HepG2 (cell line): ENCODE measurements at regions not wholly inside any gene's neighbourhood (a gene's known extent, or its start where the extent isn't known, plus 50 kb on each side); places are given as distances from the start of the nearest gene placed in this dataset.

Source experiments
- ATAC-seq: fragments of 200-7000 bp; cut with Tn5 transposase; 3 replicates; pipeline ENCODE4 v1.9.1; 2020; ENCODE audit warnings: mild to moderate bottlenecking, moderate library complexity
- BruUV-seq: library from RNA; stranded (reverse); fragments of 400-500 nt; replicated peaks from 2 replicates; lab custom pipeline; 2021; lab: Mats Ljungman, UMichigan
- CTCF ChIA-PET: fragments of 300-600 bp; formaldehyde crosslinking; extraction: SDS; loops from one replicate; lab custom pipeline; 2021; ENCODE audit warnings: low total read pairs, inconsistent platforms, low intra/inter-chr PET ratio; lab: Yijun Ruan, JAX
- POLR2A ChIA-PET: fragments of 350-600 bp; sonication (Branson Sonifier 250); formaldehyde crosslinking; loops from one replicate; lab custom pipeline; 2020; ENCODE audit warnings: antibody characterized with exemption, inconsistent platforms; lab: Yijun Ruan, JAX
- DNase-seq: peaks from one replicate; pipeline ENCODE4 v3.0.0-alpha.2; 2015; ENCODE audit warnings: low spot score
- FAIRE-seq: peaks from 3 replicates; lab custom pipeline; 2011; peaks lifted over from hg19 to GRCh38; lab: Jason Lieb, UNC
- H2AFZ ChIP-seq: one replicate; pipeline ENCODE4 v1.6.1; 2011; ENCODE audit warnings: low read length, inconsistent platforms
- H3K27ac ChIP-seq: fragments of 300-600 bp; 3 replicates; pipeline ENCODE4 v1.8.0; 2011; ENCODE audit warnings: mixed run types, mild to moderate bottlenecking, mixed read lengths, low read length, inconsistent platforms; ENCODE audit not compliant: insufficient read depth; ENCODE audit errors: extremely low read length
- H3K27me3 ChIP-seq, 2 experiments: fragments of 200-600 bp in 1 of 2; 2 replicates in 1 of 2; 3 replicates in 1 of 2; pipeline versions ENCODE4 v1.6.0 to v1.8.0; 2011; ENCODE audit warnings: low read length in 2 of 2, mild to moderate bottlenecking in 2 of 2, moderate library complexity in 2 of 2, inconsistent platforms in 1 of 2; ENCODE audit not compliant: insufficient read depth in 2 of 2, control insufficient read depth in 1 of 2
- H3K36me3 ChIP-seq, 2 experiments: fragments of 200-600 bp in 1 of 2; replicated peaks in 1 of 2; 2 replicates in 1 of 2; 3 replicates in 1 of 2; pipeline versions ENCODE4 v1.5.1 to v1.8.0; 2011; ENCODE audit warnings: low read length in 2 of 2, inconsistent platforms in 1 of 2; ENCODE audit not compliant: insufficient read depth in 2 of 2, control insufficient read depth in 1 of 2
- H3K4me1 ChIP-seq: 2 replicates; pipeline ENCODE4 v1.5.1; 2012; ENCODE audit warnings: low read length, inconsistent platforms; ENCODE audit not compliant: insufficient read depth
- H3K4me2 ChIP-seq: 2 replicates; pipeline ENCODE4 v1.6.0; 2011; ENCODE audit warnings: low read depth, low read length, inconsistent platforms
- H3K4me3 ChIP-seq, 3 experiments: fragments of 200-600 bp in 1 of 3; sonication (generic), shearing (Covaris generic) in 1 of 3; replicated peaks in 1 of 3; 2 replicates each; pipeline ENCODE4 v1.5.1; 2011 to 2016; ENCODE audit warnings: low read length in 3 of 3, inconsistent platforms in 2 of 3, low read depth in 2 of 3, mild to moderate bottlenecking in 2 of 3, control low read depth in 1 of 3, mixed read lengths in 1 of 3; ENCODE audit not compliant: insufficient read depth in 1 of 3
- H3K79me2 ChIP-seq: one replicate; pipeline ENCODE4 v1.6.1; 2011; ENCODE audit warnings: low read length, inconsistent platforms; ENCODE audit not compliant: insufficient read depth
- H3K9ac ChIP-seq: 2 replicates; pipeline ENCODE4 v1.6.0; 2011; ENCODE audit warnings: mild to moderate bottlenecking, low read depth, low read length, inconsistent platforms; ENCODE audit not compliant: insufficient read depth
- H3K9me3 ChIP-seq: 2 replicates; pipeline ENCODE4 v1.5.1; 2012; ENCODE audit warnings: mild to moderate bottlenecking, low read length
- H4K20me1 ChIP-seq: 2 replicates; pipeline ENCODE4 v1.6.0; 2011; ENCODE audit warnings: inconsistent platforms, mild to moderate bottlenecking, low read length, moderate library complexity; ENCODE audit not compliant: insufficient read depth
- BHLHE40 ChIP-seq: IDR thresholded peaks from 2 replicates; pipeline ENCODE4 v1.6.1; 2011; ENCODE audit warnings: low read length, improper control_type of control experiment
- FOXK2 ChIP-seq: fragments of 450-650 bp; IDR thresholded peaks from 2 replicates; pipeline ENCODE4 v1.6.1; 2016
- HINFP ChIP-seq: sonication (generic); formaldehyde crosslinking; IDR thresholded peaks from 2 replicates; pipeline ENCODE4 v1.4.0; 2020; ENCODE audit warnings: low read depth, mild to moderate bottlenecking, missing genetic modification reagents
- ISL2 ChIP-seq: sonication (generic); formaldehyde crosslinking; IDR thresholded peaks from 2 replicates; pipeline ENCODE4 v1.5.0; 2020; ENCODE audit warnings: missing genetic modification reagents
- MBNL3 ChIP-seq: fragments of 250-450 bp; sonication (Bioruptor Pico); conservative IDR thresholded peaks from 2 replicates; pipeline ENCODE4 v1.8.0; 2022; ENCODE audit warnings: mild to moderate bottlenecking, inconsistent platforms
- MLLT10 ChIP-seq: sonication (generic); formaldehyde crosslinking; IDR thresholded peaks from 2 replicates; pipeline ENCODE4 v1.4.0; 2020; ENCODE audit warnings: missing genetic modification reagents
- MXI1 ChIP-seq: IDR thresholded peaks from 3 replicates; pipeline ENCODE4 v1.6.1; 2012; ENCODE audit warnings: low read depth, low read length, inconsistent platforms, borderline replicate concordance
- NAIF1 ChIP-seq: sonication (generic); formaldehyde crosslinking; IDR thresholded peaks from 2 replicates; pipeline ENCODE4 v1.5.0; 2020; ENCODE audit warnings: mild to moderate bottlenecking, missing genetic modification reagents, borderline replicate concordance
- NPAS2 ChIP-seq: sonication (generic); formaldehyde crosslinking; IDR thresholded peaks from 2 replicates; pipeline ENCODE4 v1.8.0; 2022; ENCODE audit warnings: mild to moderate bottlenecking, missing genetic modification reagents, borderline replicate concordance
- PLRG1 ChIP-seq: fragments of 450-650 bp; conservative IDR thresholded peaks from 2 replicates; pipeline ENCODE4 v1.6.1; 2016
- RFX1 ChIP-seq: fragments of 450-650 bp; IDR thresholded peaks from 2 replicates; pipeline ENCODE4 v1.6.1; 2017
- SMARCC2 ChIP-seq: fragments of 450-650 bp; IDR thresholded peaks from 2 replicates; pipeline ENCODE4 v1.6.1; 2017; ENCODE audit warnings: antibody characterized with exemption, mild to moderate bottlenecking
- WIZ ChIP-seq: sonication (generic); formaldehyde crosslinking; IDR thresholded peaks from 2 replicates; pipeline ENCODE4 v1.5.1; 2020; ENCODE audit warnings: mild to moderate bottlenecking, missing genetic modification reagents
- ZNF260 ChIP-seq: sonication (generic); formaldehyde crosslinking; IDR thresholded peaks from 2 replicates; pipeline ENCODE4 v1.4.0; 2020; ENCODE audit warnings: missing genetic modification reagents, low read depth, mild to moderate bottlenecking, borderline replicate concordance
- ZNF564 ChIP-seq: sonication (generic); formaldehyde crosslinking; IDR thresholded peaks from 2 replicates; pipeline ENCODE4 v1.8.1; 2023; ENCODE audit warnings: mild to moderate bottlenecking, missing genetic modification reagents
- ZNF788 ChIP-seq: sonication (generic); formaldehyde crosslinking; IDR thresholded peaks from 2 replicates; pipeline ENCODE4 v1.5.0; 2020; ENCODE audit warnings: mild to moderate bottlenecking, missing genetic modification reagents, borderline replicate concordance
- ZNF792 ChIP-seq: IDR thresholded peaks from 2 replicates; pipeline ENCODE4 v1.6.1; 2016
- WGBS: methylation state at CpG from one replicate; pipeline ENCODE4 v1.1.6; 2017; ENCODE audit warnings: low lambda C conversion rate; 5-methylcytosine and 5-hydroxymethylcytosine counted together
- in situ Hi-C: cut with HindIII; loops from 2 replicates; pipeline ENCODE4 v1.10.0; 2017; ENCODE audit warnings: low pct_unique_long_range_greater_than_20kb; ENCODE audit not compliant: extremely low pct_ligation_motif_present
- intact Hi-C: fragments of 100-400 bp; cut with micrococcal nuclease; formaldehyde crosslinking; loops from one replicate; pipeline ENCODE4 v1.10.0; 2022; ENCODE audit not compliant: unreplicated experiment

- no peaks in the 10 kb centered on the region for H3K4me1 ChIP-seq
- 4% methylated on average over 4 of the region's 7 CpGs for WGBS
- FAIRE-seq (no peak), ATAC-seq (no peak), DNase-seq (no peak)
- H3K27me3 ChIP-seq = no peaks in the 10 kb centered on the region
- no peak for TF ChIP-seq RFX1
- no peak for TF ChIP-seq MLLT10
- no peak for TF ChIP-seq BHLHE40
- no peak overlapping the region for H3K27ac ChIP-seq
- ChIA-PET CTCF (no interaction called here), POLR2A (no interaction called here)
- H3K79me2 ChIP-seq = no peaks in the 10 kb centered on the region
- H3K4me2 ChIP-seq = no peak overlapping the region
- intact Hi-C loops (no loop called here), in situ Hi-C loops (no loop called here)
- H2AFZ ChIP-seq = no peak overlapping the region
- no TSS peak for BruUV-seq
- H3K4me3 ChIP-seq = no peak overlapping the region
- no peak overlapping the region for H3K9ac ChIP-seq
- no peaks in the 10 kb centered on the region for H3K36me3 ChIP-seq
- no peaks in the 10 kb centered on the region for H4K20me1 ChIP-seq
- H3K9me3 ChIP-seq = peaks cover 100% of the 10 kb centered on the region
These were observed 101.2 kb upstream of the ZNF716 start for GRCh38 chr7:57348646-57349269.

GRCh38 chr7:57354195-57354594 lies 95.8 kb upstream of the ZNF716 start:
- CTCF ChIA-PET = no interaction called here
- Histone ChIP-seq H3K36me3 (no peaks in the 10 kb centered on the region), H3K27me3 (no peaks in the 10 kb centered on the region), H3K27ac (no peak overlapping the region), H3K4me3 (no peak overlapping the region), H3K4me1 (no peaks in the 10 kb centered on the region), H2AFZ (no peak overlapping the region), H4K20me1 (no peaks in the 10 kb centered on the region), H3K79me2 (no peaks in the 10 kb centered on the region), H3K9me3 (peaks cover 93% of the 10 kb centered on the region), H3K4me2 (no peak overlapping the region), H3K9ac (no peak overlapping the region)
- POLR2A ChIA-PET = no interaction called here
- no peak for FAIRE-seq
- TF ChIP-seq FOXK2 (no peak), ZNF564 (no peak), NPAS2 (CRISPR knock-in tag) (no peak), ISL2 (CRISPR knock-in tag) (no peak), SMARCC2 (no peak), HINFP (CRISPR knock-in tag) (no peak), ZNF260 (no peak), MXI1 (no peak), PLRG1 (no peak), MBNL3 (CRISPR knock-in tag) (no peak), ZNF788 (CRISPR knock-in tag) (no peak), ZNF792 (CRISPR knock-in tag) (no peak), NAIF1 (CRISPR knock-in tag) (no peak), WIZ (CRISPR knock-in tag) (no peak)
- 15% methylated on average over 3 of the region's 3 CpGs for WGBS
- in situ Hi-C loops = no loop called here
- intact Hi-C loops = no loop called here
- no peak for ATAC-seq
- no peak for DNase-seq
- no TSS peak for BruUV-seq
